GM21529 (cell line): ENCODE measurements at regions not wholly inside any gene's neighbourhood (a gene's known extent, or its start where the extent isn't known, plus 50 kb on each side); places are given as distances from the start of the nearest gene placed in this dataset.

ENCODE experiments used
- ATAC-seq: cut with Tn5 transposase; IDR thresholded peaks from one replicate; pipeline ENCODE4 v1.9.1; 2021; ENCODE audit not compliant: unreplicated experiment

- ATAC-seq = no peak
Measured at GRCh38 chr2:128435576-128436478, 117.2 kb upstream of the HS6ST1 start.

GRCh38 chr2:128436479-128437203, 118.0 kb upstream of the HS6ST1 start:
- no peak for ATAC-seq

DNA sequence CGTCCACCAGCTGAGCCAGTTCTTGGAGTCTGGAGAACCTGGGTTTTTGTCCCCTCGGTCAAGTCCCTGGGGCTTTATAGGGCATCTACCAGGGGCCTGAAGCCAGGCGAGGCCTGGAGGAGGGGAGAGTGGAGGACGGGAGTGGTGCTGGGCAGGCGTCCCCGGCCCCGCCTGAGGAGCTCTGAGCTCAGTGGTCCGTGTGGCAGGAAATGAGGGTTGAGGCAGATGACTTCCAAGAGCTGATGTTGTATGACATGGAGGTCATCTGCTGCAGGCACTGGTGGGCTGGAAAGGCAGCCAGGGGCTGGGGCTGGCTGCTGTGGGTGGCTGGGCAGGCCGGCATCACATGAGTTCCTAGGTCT, 118.5 kb upstream of the HS6ST1 start:
- ATAC-seq = no peak

DNA sequence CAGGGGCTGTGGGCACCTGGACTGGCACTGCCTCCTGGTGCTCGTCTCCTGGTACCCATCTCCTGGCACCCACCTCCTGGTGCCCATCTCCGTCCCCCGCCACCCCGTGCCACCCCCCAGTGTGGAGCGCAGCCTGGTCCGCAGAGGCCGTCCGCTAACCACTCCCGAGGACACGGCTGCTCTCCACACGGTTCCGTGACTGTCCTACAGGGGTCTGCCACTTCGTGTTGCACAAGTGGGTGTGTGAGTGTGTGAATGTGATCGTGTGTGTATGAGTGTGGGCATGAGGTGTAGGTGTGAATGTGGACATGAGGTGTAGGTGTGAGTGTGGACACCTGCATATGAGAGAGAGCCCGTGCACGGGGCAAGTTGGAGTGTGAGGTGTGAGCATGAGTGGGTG, 119.4 kb upstream of the HS6ST1 start:
- no peak for ATAC-seq

DNA sequence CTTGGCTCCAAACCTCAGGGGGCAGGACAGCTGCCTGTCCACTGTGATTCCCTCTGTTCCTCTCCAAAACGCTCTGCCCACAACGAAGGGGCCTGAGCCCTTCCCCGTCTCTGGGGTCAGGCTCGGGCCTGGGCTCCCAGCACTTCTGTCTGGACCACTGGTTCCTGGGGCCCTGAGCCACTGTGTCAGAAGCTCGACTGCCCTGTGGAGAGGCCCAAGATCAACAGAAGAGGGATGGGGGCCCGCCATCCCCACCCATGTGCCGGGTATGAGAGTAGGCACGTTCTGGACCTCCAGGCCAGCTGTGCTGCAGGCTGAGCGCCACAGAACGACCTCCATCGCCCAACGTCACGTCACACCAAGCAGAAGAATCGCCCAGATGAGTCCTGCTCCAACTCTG, 119.9 kb upstream of the HS6ST1 start:
- ATAC-seq = no peak

GRCh38 chr2:128439031-128439790, 120.5 kb upstream of the HS6ST1 start:
- no peak for ATAC-seq

- ATAC-seq = no peak
Measured at GRCh38 chr2:128439791-128440665, 121.4 kb upstream of the HS6ST1 start.

GRCh38 chr2:128440666-128441340, 122.1 kb upstream of the HS6ST1 start:
- ATAC-seq = no peak

DNA sequence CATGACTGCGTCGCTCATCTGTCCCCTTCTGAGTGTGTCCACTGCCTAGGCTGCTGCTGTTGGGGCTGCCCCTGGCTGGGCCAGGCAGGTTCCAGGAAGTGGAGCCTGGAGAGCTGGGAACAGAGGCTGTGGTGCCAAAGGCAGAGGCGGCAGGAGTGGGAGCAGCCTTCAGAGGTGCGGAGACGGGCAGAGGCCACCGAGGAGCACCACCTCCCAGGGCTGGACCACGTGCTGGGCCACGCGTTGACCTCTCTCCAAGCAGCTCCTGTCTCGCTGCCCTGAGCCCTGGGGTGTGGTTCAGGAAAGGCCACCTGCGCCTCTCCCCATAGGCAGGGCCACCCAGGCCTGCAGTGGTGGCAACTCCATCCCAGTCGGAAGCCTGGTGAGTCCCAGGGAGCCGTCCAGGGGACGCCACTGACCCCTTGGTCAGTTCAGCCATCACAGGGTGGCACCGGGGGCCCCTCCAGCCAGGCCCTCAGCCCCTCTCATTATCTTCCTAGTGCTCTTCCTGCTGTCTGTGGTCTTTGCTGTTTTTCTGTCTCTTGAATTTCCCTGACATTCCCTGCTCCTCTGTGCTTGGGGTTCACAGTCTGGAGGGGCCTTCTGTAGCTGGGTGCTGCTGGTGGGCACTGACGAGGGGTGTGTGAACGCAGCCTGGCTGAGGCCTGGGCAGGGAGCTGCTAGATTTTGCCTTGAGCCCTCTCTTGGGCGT, 122.8 kb upstream of the HS6ST1 start:
- no peak for ATAC-seq

GRCh38 chr2:128442053-128442751, 123.5 kb upstream of the HS6ST1 start:
- no peak for ATAC-seq

GRCh38 chr2:128442891-128443302, 124.2 kb upstream of the HS6ST1 start:
- no peak for ATAC-seq

GRCh38 chr2:128444121-128444771, 125.6 kb upstream of the HS6ST1 start:
- no peak for ATAC-seq

- no peak for ATAC-seq
Measured at GRCh38 chr2:128444816-128445522, 126.3 kb upstream of the HS6ST1 start.

GRCh38 chr2:128445523-128445900, 126.8 kb upstream of the HS6ST1 start:
- ATAC-seq = no peak

- no peak for ATAC-seq
Measured at GRCh38 chr2:128446049-128446873, 127.6 kb upstream of the HS6ST1 start.

DNA sequence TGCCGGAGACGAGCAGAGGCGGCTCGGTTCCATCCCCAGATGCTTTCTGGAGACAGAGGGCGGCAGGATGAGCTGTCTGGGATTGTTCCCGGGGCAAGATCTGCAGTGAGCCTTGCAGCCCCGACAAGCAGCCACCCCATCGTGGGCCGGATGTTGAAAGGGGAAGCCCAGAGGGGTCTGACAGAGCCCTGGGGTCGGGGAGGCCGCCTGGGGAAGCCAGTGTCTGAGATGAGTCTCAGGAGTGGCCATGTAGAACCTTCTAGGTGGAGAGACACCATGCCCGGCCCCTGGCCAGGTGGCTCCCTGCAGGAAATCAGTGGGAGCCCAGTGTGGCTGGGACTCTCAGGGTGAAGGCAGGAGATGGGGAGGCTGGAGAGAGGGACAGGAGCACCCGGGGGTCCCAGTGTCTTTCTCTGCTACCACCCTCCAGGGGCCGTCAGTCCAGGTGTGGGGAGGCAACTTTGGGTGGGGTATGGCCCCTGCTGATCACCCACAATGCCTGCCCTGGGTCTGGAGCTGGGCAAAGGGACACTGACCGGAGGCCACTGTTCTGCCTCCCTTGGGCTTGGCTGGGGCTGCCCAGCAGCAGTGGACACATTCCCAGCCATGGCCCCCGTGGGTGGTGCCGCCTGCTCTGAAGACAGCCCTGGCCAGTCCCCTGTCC, 128.3 kb upstream of the HS6ST1 start:
- no peak for ATAC-seq
